ENCODE measurements at regions not wholly inside any gene's neighbourhood (a gene's known extent, or its start where the extent isn't known, plus 50 kb on each side); places are given as distances from the start of the nearest gene placed in this dataset.

- TF ChIP-seq CTCF (IDR thresholded peaks at IDR 0.05) (no peak), POLR2A (IDR thresholded peaks at IDR 0.05) (no peak)
Observed at GRCh38 chr14:28913056-28913455, 146.5 kb downstream of the FOXG1 start.
